ENCODE measurements at regions not wholly inside any gene's neighbourhood (a gene's known extent, or its start where the extent isn't known, plus 50 kb on each side); places are given as distances from the start of the nearest gene placed in this dataset.

DNA sequence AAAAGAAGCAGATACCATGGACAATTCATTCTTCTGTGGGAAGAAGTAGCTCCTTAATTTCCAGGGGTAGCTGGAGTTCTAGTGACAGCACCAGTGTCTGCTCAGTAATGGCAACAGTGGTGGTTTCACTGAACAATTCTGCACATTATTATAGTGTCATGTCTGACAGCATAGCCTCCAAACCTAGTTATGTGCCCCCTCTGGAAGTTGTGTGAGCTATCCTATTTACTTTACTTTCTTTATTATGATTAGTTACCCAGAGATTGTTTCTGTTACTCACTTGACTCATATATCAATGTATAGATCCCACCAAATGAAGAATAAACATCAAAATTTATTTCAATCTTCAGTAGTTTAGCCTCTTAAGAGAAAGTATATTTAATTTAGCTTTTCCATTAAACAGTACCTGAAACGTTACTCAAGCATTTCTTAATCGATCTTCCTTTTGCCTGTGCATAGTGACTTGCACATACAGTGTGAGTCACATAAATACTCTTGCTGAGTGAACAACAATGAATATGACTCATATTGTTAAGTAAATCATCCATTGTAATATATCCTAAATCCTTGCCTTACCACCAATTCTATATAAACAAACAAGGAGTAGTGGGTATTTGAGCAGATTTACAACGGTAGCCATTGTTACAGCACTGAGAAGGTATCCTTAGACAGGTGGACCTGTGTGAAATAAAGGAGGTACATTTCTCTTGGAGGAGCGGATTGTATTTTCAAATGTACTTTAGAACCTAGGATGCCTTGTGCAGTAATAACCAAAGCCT lies 534.7 kb downstream of the ANKRD50 start:
- DNase-seq (ENCODE audit: low read depth) = no peak
- H3K27me3 ChIP-seq (ENCODE audit: control insufficient read depth, insufficient read depth, low read length) = no peaks in the 10 kb centered on the region; the same call in 1 of the 2 replicates
- no peaks in the 10 kb centered on the region for H3K36me3 ChIP-seq (ENCODE audit: control insufficient read depth, insufficient read depth, low read length)
- POLR2A ChIA-PET = no interaction called here
- no peak overlapping the region for H3K4me3 ChIP-seq (ENCODE audit: low read depth, low read length)
- CTCF ChIA-PET = interaction anchor here (1.2 kb wide), 1 partner anchor 8 kb away, joined by 4 read pairs; no protein-coding TSS in a partner anchor
- TF ChIP-seq, protein P1, sequence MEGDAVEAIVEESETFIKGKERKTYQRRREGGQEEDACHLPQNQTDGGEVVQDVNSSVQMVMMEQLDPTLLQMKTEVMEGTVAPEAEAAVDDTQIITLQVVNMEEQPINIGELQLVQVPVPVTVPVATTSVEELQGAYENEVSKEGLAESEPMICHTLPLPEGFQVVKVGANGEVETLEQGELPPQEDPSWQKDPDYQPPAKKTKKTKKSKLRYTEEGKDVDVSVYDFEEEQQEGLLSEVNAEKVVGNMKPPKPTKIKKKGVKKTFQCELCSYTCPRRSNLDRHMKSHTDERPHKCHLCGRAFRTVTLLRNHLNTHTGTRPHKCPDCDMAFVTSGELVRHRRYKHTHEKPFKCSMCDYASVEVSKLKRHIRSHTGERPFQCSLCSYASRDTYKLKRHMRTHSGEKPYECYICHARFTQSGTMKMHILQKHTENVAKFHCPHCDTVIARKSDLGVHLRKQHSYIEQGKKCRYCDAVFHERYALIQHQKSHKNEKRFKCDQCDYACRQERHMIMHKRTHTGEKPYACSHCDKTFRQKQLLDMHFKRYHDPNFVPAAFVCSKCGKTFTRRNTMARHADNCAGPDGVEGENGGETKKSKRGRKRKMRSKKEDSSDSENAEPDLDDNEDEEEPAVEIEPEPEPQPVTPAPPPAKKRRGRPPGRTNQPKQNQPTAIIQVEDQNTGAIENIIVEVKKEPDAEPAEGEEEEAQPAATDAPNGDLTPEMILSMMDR (IDR thresholded peaks at IDR 0.05; ENCODE audit: insufficient read depth, low read depth, low read length) = no peak

DNA sequence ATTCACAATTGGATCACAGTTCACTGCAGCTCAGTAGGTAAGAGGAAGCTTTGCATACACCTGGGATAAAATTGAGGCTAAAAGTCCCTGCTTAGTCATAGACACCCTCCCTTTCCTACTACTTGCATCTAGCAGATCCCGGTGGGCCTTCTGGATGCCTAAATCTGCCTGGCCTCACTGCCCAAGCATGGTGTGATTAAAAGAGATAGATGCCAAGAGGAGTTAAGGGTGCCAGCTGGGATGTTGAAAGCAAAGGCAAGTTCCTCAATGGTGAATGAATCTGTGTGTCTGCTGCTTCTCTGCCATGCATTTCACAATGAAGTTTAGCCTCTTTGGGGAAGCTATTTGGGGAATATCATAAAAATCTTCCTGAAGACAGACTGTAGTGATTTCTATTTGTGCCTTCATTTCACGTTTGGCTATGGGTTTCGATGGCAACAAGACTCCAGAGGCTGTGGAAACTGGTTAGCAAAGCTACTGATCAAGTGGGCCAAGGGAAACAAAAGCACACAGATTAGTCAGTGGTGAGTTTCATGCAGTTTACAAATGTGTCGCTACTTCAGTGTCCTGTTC lies 534.0 kb downstream of the ANKRD50 start:
- no peak overlapping the region for H3K4me3 ChIP-seq (ENCODE audit: low read depth, low read length)
- no peaks in the 10 kb centered on the region for H3K36me3 ChIP-seq (ENCODE audit: control insufficient read depth, insufficient read depth, low read length)
- TF ChIP-seq, protein P1 (IDR thresholded peaks at IDR 0.05; ENCODE audit: insufficient read depth, low read depth, low read length) = no peak
- CTCF ChIA-PET = interaction anchor here (1.2 kb wide), 1 partner anchor 9 kb away, joined by 4 read pairs; no protein-coding TSS in a partner anchor
- H3K27me3 ChIP-seq (ENCODE audit: control insufficient read depth, insufficient read depth, low read length) = no peaks in the 10 kb centered on the region; the same call in 1 of the 2 replicates
- DNase-seq (ENCODE audit: low read depth) = no peak
- POLR2A ChIA-PET = no interaction called here

DNA sequence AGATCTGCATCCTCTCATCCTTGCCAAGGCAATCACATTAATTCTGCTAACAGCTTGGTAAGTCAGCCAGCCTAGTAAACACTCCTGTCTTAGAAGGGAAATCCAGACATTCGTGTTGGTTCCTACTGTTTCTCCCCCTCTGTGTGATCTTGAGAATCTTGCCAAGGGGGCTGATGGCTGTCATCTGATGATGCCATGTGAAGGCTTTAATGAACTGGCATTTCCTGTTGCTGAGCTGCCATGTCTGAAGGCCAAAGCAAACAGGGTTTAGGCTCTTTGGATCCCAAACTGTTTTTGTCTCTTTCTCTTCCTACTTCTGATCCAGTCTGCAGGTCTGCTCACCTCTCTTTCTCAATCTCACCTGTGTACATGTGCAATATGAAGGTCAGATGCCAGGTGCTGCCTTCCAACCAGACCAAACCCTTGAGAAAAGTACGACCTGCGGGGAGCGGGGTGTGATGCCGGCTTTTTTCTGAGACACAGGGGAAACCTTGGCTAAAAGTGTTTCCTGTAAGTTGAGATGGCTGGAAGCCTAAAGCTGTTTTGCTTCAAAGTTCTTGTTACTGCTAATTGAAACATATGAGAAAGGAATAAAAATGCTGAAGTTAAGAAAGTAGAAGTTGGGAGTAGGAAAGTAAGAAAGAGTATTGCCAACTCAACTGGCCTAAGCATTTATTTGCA lies 532.9 kb downstream of the ANKRD50 start:
- Histone ChIP-seq H3K4me3 (ENCODE audit: low read depth, low read length) (no peak overlapping the region), H3K27me3 (ENCODE audit: control insufficient read depth, insufficient read depth, low read length) (no peaks in the 10 kb centered on the region; the same call in 1 of the 2 replicates), H3K36me3 (ENCODE audit: control insufficient read depth, insufficient read depth, low read length) (no peaks in the 10 kb centered on the region)
- TF ChIP-seq, protein P1 (IDR thresholded peaks at IDR 0.05; ENCODE audit: insufficient read depth, low read depth, low read length) = no peak
- CTCF ChIA-PET = no interaction called here
- POLR2A ChIA-PET = no interaction called here
- DNase-seq (ENCODE audit: low read depth) = no peak

DNA sequence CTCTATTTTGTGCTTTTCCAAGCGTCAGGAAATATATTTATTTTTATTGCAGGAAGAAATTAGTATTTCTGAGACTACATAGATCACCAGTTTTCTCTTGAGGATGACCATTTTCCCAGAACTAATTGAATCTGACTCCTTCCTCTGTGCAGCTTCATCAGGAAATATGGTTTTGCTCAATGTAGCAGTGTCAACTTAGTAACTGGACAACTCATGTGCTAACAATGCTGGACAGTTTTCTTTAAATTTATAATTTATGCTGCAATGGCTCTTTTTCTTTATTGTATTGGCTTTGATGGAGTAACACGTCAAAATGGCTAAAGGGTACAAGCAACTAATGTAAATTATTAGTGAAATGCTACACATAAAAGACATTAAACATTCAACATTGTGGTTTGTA lies 531.5 kb downstream of the ANKRD50 start:
- CTCF ChIA-PET = no interaction called here
- DNase-seq (ENCODE audit: low read depth) = no peak
- H3K27me3 ChIP-seq (ENCODE audit: control insufficient read depth, insufficient read depth, low read length) = no peaks in the 10 kb centered on the region
- TF ChIP-seq, protein P1 (IDR thresholded peaks at IDR 0.05; ENCODE audit: insufficient read depth, low read depth, low read length) = no peak
- H3K36me3 ChIP-seq (ENCODE audit: control insufficient read depth, insufficient read depth, low read length) = no peaks in the 10 kb centered on the region
- POLR2A ChIA-PET = interaction anchor here (0.5 kb wide), 1 partner anchor 19 kb away, joined by 3 read pairs; no protein-coding TSS in a partner anchor
- no peak overlapping the region for H3K4me3 ChIP-seq (ENCODE audit: low read depth, low read length)

DNA sequence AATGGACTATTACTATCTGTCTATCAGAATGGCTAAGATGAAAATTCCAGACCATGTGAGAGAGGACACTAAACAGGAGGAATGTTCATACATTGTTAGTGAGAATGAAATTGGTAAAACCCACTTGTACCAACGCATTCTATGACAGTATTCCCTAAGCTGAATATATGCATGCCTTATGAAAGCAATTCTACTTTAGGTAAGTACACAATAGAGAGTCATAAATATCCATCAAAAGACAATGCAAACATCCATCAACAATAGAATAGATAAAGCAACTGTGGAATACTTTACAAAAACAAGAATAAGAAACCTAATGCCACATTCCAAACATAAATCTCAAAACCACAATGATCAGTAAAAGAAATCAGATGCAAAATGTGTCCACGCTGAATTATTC lies 529.3 kb downstream of the ANKRD50 start:
- DNase-seq (ENCODE audit: low read depth) = no peak
- Histone ChIP-seq H3K27me3 (ENCODE audit: control insufficient read depth, insufficient read depth, low read length) (no peaks in the 10 kb centered on the region), H3K36me3 (ENCODE audit: control insufficient read depth, insufficient read depth, low read length) (no peaks in the 10 kb centered on the region), H3K4me3 (ENCODE audit: low read depth, low read length) (no peak overlapping the region)
- CTCF ChIA-PET = no interaction called here
- TF ChIP-seq, protein P1 (IDR thresholded peaks at IDR 0.05; ENCODE audit: insufficient read depth, low read depth, low read length) = no peak
- POLR2A ChIA-PET = no interaction called here
